DND-41 (cell line): ENCODE measurements at regions not wholly inside any gene's neighbourhood (a gene's known extent, or its start where the extent isn't known, plus 50 kb on each side); places are given as distances from the start of the nearest gene placed in this dataset.

Experiments
- EZH2 ChIP-seq: IDR thresholded peaks from 3 replicates; pipeline ENCODE4 v1.6.1; 2012; ENCODE audit warnings: borderline replicate concordance, low read depth, mild to moderate bottlenecking, moderate library complexity, low read length, inconsistent platforms; ENCODE audit not compliant: severe bottlenecking
- TF ChIP-seq, protein P1 (sequence below): IDR thresholded peaks from 2 replicates; pipeline ENCODE4 v1.5.1; 2012; ENCODE audit warnings: borderline replicate concordance, low read length, moderate library complexity, mild to moderate bottlenecking; ENCODE audit not compliant: poor library complexity, severe bottlenecking; ENCODE audit errors: extremely low read depth

- TF ChIP-seq, protein P1, sequence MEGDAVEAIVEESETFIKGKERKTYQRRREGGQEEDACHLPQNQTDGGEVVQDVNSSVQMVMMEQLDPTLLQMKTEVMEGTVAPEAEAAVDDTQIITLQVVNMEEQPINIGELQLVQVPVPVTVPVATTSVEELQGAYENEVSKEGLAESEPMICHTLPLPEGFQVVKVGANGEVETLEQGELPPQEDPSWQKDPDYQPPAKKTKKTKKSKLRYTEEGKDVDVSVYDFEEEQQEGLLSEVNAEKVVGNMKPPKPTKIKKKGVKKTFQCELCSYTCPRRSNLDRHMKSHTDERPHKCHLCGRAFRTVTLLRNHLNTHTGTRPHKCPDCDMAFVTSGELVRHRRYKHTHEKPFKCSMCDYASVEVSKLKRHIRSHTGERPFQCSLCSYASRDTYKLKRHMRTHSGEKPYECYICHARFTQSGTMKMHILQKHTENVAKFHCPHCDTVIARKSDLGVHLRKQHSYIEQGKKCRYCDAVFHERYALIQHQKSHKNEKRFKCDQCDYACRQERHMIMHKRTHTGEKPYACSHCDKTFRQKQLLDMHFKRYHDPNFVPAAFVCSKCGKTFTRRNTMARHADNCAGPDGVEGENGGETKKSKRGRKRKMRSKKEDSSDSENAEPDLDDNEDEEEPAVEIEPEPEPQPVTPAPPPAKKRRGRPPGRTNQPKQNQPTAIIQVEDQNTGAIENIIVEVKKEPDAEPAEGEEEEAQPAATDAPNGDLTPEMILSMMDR: no peak
- TF ChIP-seq EZH2: no peak
Observed at GRCh38 chr12:115897729-115898128, 379.8 kb downstream of the MED13L start.
